HepG2 (cell line): ENCODE measurements at regions not wholly inside any gene's neighbourhood (a gene's known extent, or its start where the extent isn't known, plus 50 kb on each side); places are given as distances from the start of the nearest gene placed in this dataset.

ENCODE experiments used
- ELF4 ChIP-seq: sonication (generic); formaldehyde crosslinking; IDR thresholded peaks from 2 replicates; pipeline ENCODE4 v1.5.0; 2020; ENCODE audit warnings: missing genetic modification reagents, mild to moderate bottlenecking, moderate library complexity, borderline replicate concordance
- FOXO1 ChIP-seq: sonication (generic); formaldehyde crosslinking; IDR thresholded peaks from 2 replicates; pipeline ENCODE4 v1.4.0; 2020; ENCODE audit warnings: missing genetic modification reagents
- GATAD2A ChIP-seq: IDR thresholded peaks from 2 replicates; pipeline ENCODE4 v1.6.1; 2016
- IRX3 ChIP-seq: sonication (generic); formaldehyde crosslinking; IDR thresholded peaks from 2 replicates; pipeline ENCODE4 v1.8.1; 2023; ENCODE audit warnings: mild to moderate bottlenecking, low read depth, missing genetic modification reagents, borderline replicate concordance
- KLF16 ChIP-seq, 2 experiments: sonication (generic) in 1 of 2; formaldehyde crosslinking in 1 of 2; IDR thresholded peaks; 2 replicates each; pipeline versions ENCODE4 v1.6.1 to v1.8.0; 2016 to 2023; ENCODE audit warnings: missing genetic modification reagents in 2 of 2, missing compliant biosample characterization in 1 of 2
- KLF9 ChIP-seq: IDR thresholded peaks from 2 replicates; pipeline ENCODE4 v1.6.1; 2016; ENCODE audit warnings: low read depth
- MAZ ChIP-seq, 2 experiments: sonication (generic) in 1 of 2; formaldehyde crosslinking in 1 of 2; IDR thresholded peaks; 2 replicates each; pipeline versions ENCODE4 v1.5.0 to v1.6.1; 2012 to 2020; ENCODE audit warnings: low read depth in 2 of 2, mild to moderate bottlenecking in 2 of 2, borderline replicate concordance in 1 of 2, improper control_type of control experiment in 1 of 2, low read length in 1 of 2, missing genetic modification reagents in 1 of 2, moderate library complexity in 1 of 2
- MEIS1 ChIP-seq: sonication (generic); formaldehyde crosslinking; IDR thresholded peaks from 2 replicates; pipeline ENCODE4 v1.9.0; 2021; ENCODE audit warnings: mild to moderate bottlenecking, missing genetic modification reagents, moderate library complexity, borderline replicate concordance
- MLLT10 ChIP-seq: sonication (generic); formaldehyde crosslinking; IDR thresholded peaks from 2 replicates; pipeline ENCODE4 v1.4.0; 2020; ENCODE audit warnings: missing genetic modification reagents
- MYC ChIP-seq: sonication (generic); formaldehyde crosslinking; IDR thresholded peaks from 2 replicates; pipeline ENCODE4 v1.9.0; 2021; ENCODE audit warnings: missing genetic modification reagents, borderline replicate concordance
- PAF1 ChIP-seq: IDR thresholded peaks from 2 replicates; pipeline ENCODE4 v1.6.1; 2016; ENCODE audit warnings: missing genetic modification reagents, missing compliant biosample characterization
- PCBP1 ChIP-seq: fragments of 200-400 bp; formaldehyde crosslinking; IDR thresholded peaks from 2 replicates; pipeline ENCODE4 v1.6.1; 2017; ENCODE audit warnings: mild to moderate bottlenecking, low read depth, low read length, borderline replicate concordance
- REXO4 ChIP-seq: sonication (generic); formaldehyde crosslinking; IDR thresholded peaks from 2 replicates; pipeline ENCODE4 v1.8.0; 2022; ENCODE audit warnings: missing genetic modification reagents, mild to moderate bottlenecking, borderline replicate concordance
- SOX6 ChIP-seq, 2 experiments: fragments of 450-650 bp in 1 of 2; sonication (generic) in 1 of 2; formaldehyde crosslinking in 1 of 2; IDR thresholded peaks; 2 replicates each; pipeline versions ENCODE4 v1.4.0 to v1.6.1; 2017 to 2020; ENCODE audit warnings: antibody characterized with exemption in 1 of 2, mild to moderate bottlenecking in 1 of 2, missing genetic modification reagents in 1 of 2
- TBP ChIP-seq: sonication (generic); formaldehyde crosslinking; IDR thresholded peaks from 2 replicates; pipeline ENCODE4 v1.5.0; 2020; ENCODE audit warnings: missing genetic modification reagents
- TERF1 ChIP-seq: sonication (generic); formaldehyde crosslinking; IDR thresholded peaks from 2 replicates; pipeline ENCODE4 v1.8.0; 2022; ENCODE audit warnings: mild to moderate bottlenecking, missing genetic modification reagents, moderate library complexity
- ZFP41 ChIP-seq: sonication (generic); formaldehyde crosslinking; IDR thresholded peaks from 2 replicates; pipeline ENCODE4 v1.4.0; 2020; ENCODE audit warnings: mild to moderate bottlenecking, missing genetic modification reagents, borderline replicate concordance
- ZFP91 ChIP-seq: sonication (generic); formaldehyde crosslinking; IDR thresholded peaks from 2 replicates; pipeline ENCODE4 v1.9.0; 2022; ENCODE audit warnings: missing genetic modification reagents, mild to moderate bottlenecking, borderline replicate concordance
- ZNF234 ChIP-seq: sonication (generic); formaldehyde crosslinking; conservative IDR thresholded peaks from 2 replicates; pipeline ENCODE4 v1.5.1; 2020; ENCODE audit warnings: mild to moderate bottlenecking, missing genetic modification reagents
- ZNF34 ChIP-seq: sonication (generic); formaldehyde crosslinking; IDR thresholded peaks from 2 replicates; pipeline ENCODE4 v1.4.0; 2020; ENCODE audit warnings: mild to moderate bottlenecking, missing genetic modification reagents, borderline replicate concordance
- ZNF350 ChIP-seq: sonication (generic); formaldehyde crosslinking; IDR thresholded peaks from 2 replicates; pipeline ENCODE4 v1.4.0; 2020; ENCODE audit warnings: mild to moderate bottlenecking, low read depth, missing genetic modification reagents, borderline replicate concordance
- ZNF7 ChIP-seq: IDR thresholded peaks from 2 replicates; pipeline ENCODE4 v1.6.1; 2016; ENCODE audit warnings: missing biosample characterization, missing genetic modification reagents
- ZNF773 ChIP-seq: sonication (generic); formaldehyde crosslinking; IDR thresholded peaks from 2 replicates; pipeline ENCODE4 v1.4.0; 2020; ENCODE audit warnings: missing genetic modification reagents, borderline replicate concordance
- ZSCAN12 ChIP-seq: sonication (generic); formaldehyde crosslinking; IDR thresholded peaks from 2 replicates; pipeline ENCODE4 v1.9.0; 2021; ENCODE audit warnings: mild to moderate bottlenecking, missing genetic modification reagents
- TF ChIP-seq, protein P1 (sequence below): sonication (generic); formaldehyde crosslinking; IDR thresholded peaks from 2 replicates; pipeline ENCODE4 v1.8.1; 2022; ENCODE audit warnings: low read depth, mild to moderate bottlenecking, missing genetic modification reagents

DNA sequence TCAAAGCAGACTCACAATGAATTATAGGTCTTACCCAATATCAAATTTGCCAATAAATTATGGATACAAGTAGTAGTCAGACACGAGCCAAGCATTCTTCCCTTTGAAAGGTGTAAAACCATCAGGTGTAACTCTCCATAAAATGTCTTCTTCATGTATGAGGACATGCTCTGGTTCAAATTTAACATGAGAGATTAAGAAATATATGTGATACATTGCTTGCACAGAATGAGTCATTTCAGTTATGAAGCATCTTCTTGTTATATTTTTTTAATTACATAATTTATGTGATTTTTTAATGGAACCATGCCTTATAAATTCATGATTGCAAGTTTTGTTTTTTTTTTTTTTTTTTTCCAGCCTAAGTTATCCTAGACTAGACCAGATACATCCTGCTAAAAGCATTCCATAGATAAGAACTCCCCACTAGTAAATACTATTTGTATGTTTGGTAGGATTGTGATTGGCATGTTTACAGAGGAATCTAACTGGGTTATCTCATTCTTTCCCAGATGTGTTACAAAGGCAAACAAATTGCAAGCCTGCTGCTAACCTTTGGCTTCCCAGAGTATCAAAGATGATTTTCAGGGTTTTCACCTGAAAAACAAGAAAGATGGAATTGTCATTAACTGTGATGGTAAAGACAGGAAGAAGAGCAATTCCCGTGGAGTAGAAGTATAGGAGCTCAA is 621.9 kb downstream of the XIRP2 start (continued):
- no peak for TF ChIP-seq ZFP91 (CRISPR knock-in tag)
- no peak for TF ChIP-seq SOX6 (IDR thresholded peaks at IDR 0.05)
- TF ChIP-seq SOX6 (CRISPR knock-in tag; IDR thresholded peaks at IDR 0.05) = peak; percentile 88
- TF ChIP-seq MYC = no peak
- TF ChIP-seq KLF9 (CRISPR knock-in tag) = no peak
- no peak for TF ChIP-seq TBP (CRISPR knock-in tag)
- no peak for TF ChIP-seq TERF1 (CRISPR knock-in tag)
- TF ChIP-seq ZNF234 = no peak
- TF ChIP-seq MLLT10 = no peak
- TF ChIP-seq ELF4 (CRISPR knock-in tag) = no peak
- no peak for TF ChIP-seq ZNF773
- peak; percentile 81; the same call in 1 of the 2 replicates for TF ChIP-seq MEIS1 (CRISPR knock-in tag)
- TF ChIP-seq PAF1 = no peak
- peak; percentile 96 for TF ChIP-seq FOXO1
- TF ChIP-seq KLF16 (CRISPR knock-in tag; IDR thresholded peaks at IDR 0.05) = no peak
- no peak for TF ChIP-seq PCBP1
- TF ChIP-seq REXO4 (CRISPR knock-in tag) = no peak
- no peak for TF ChIP-seq MAZ (IDR thresholded peaks at IDR 0.05; ENCODE audit: borderline replicate concordance, low read depth, low read length)
- TF ChIP-seq MAZ (CRISPR knock-in tag; IDR thresholded peaks at IDR 0.05; ENCODE audit: low read depth) = no peak
- TF ChIP-seq, protein P1, sequence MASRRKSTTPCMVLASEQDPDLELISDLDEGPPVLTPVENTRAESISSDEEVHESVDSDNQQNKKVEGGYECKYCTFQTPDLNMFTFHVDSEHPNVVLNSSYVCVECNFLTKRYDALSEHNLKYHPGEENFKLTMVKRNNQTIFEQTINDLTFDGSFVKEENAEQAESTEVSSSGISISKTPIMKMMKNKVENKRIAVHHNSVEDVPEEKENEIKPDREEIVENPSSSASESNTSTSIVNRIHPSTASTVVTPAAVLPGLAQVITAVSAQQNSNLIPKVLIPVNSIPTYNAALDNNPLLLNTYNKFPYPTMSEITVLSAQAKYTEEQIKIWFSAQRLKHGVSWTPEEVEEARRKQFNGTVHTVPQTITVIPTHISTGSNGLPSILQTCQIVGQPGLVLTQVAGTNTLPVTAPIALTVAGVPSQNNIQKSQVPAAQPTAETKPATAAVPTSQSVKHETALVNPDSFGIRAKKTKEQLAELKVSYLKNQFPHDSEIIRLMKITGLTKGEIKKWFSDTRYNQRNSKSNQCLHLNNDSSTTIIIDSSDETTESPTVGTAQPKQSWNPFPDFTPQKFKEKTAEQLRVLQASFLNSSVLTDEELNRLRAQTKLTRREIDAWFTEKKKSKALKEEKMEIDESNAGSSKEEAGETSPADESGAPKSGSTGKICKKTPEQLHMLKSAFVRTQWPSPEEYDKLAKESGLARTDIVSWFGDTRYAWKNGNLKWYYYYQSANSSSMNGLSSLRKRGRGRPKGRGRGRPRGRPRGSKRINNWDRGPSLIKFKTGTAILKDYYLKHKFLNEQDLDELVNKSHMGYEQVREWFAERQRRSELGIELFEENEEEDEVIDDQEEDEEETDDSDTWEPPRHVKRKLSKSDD (CRISPR knock-in tag) = no peak
- no peak for TF ChIP-seq ZNF34
- no peak for TF ChIP-seq ZFP41 (CRISPR knock-in tag)
- TF ChIP-seq IRX3 (CRISPR knock-in tag) = no peak
- no peak for TF ChIP-seq ZNF350 (CRISPR knock-in tag)
- TF ChIP-seq GATAD2A = peak; percentile 74
- no peak for TF ChIP-seq ZSCAN12 (CRISPR knock-in tag)
- no peak for TF ChIP-seq ZNF7 (CRISPR knock-in tag)
